ENCODE measurements at regions not wholly inside any gene's neighbourhood (a gene's known extent, or its start where the extent isn't known, plus 50 kb on each side); places are given as distances from the start of the nearest gene placed in this dataset.

- H3K27me3 ChIP-seq (ENCODE audit: control insufficient read depth in 2 of 2, insufficient read depth in 1 of 2, low read length in 1 of 2): no peaks in the 10 kb centered on the region
- WGBS: 92% methylated on average over 1 of the region's 1 CpG
- no peak overlapping the region for H3K4me3 ChIP-seq (ENCODE audit: low read length in 2 of 2)
- H3K4me1 ChIP-seq (ENCODE audit: control insufficient read depth in 2 of 2, insufficient read depth in 2 of 2, low read length in 2 of 2): no peaks in the 10 kb centered on the region
- DNase-seq (ENCODE audit: low read depth in 6 of 9, low spot score in 9 of 9): no peak
- H3K36me3 ChIP-seq (ENCODE audit: control insufficient read depth in 2 of 2, insufficient read depth in 2 of 2, low read length in 1 of 2): no peaks in the 10 kb centered on the region
- no peak overlapping the region for H3K27ac ChIP-seq (ENCODE audit: low read depth in 1 of 2, low read length in 1 of 2)
- no peaks in the 10 kb centered on the region for H3K9me3 ChIP-seq (ENCODE audit: control insufficient read depth in 2 of 2, insufficient read depth in 1 of 2, low read length in 1 of 2)
Observed at GRCh38 chr2:133951209-133951608, 302.7 kb upstream of the MGAT5 start.

GRCh38 chr2:133952420-133952819, 301.5 kb upstream of the MGAT5 start:
- no peaks in the 10 kb centered on the region for H3K4me1 ChIP-seq (ENCODE audit: control insufficient read depth in 2 of 2, insufficient read depth in 2 of 2, low read length in 2 of 2)
- no peak overlapping the region for H3K4me3 ChIP-seq (ENCODE audit: low read length in 2 of 2)
- no peaks in the 10 kb centered on the region for H3K36me3 ChIP-seq (ENCODE audit: control insufficient read depth in 2 of 2, insufficient read depth in 2 of 2, low read length in 1 of 2)
- no peak overlapping the region for H3K27ac ChIP-seq (ENCODE audit: low read depth in 1 of 2, low read length in 1 of 2)
- no peaks in the 10 kb centered on the region for H3K27me3 ChIP-seq (ENCODE audit: control insufficient read depth in 2 of 2, insufficient read depth in 1 of 2, low read length in 1 of 2)
- WGBS: 85% methylated on average over 2 of the region's 2 CpGs
- no peak for DNase-seq (ENCODE audit: low read depth in 6 of 9, low spot score in 9 of 9)
- no peaks in the 10 kb centered on the region for H3K9me3 ChIP-seq (ENCODE audit: control insufficient read depth in 2 of 2, insufficient read depth in 1 of 2, low read length in 1 of 2)

- H3K36me3 ChIP-seq (ENCODE audit: control insufficient read depth in 2 of 2, insufficient read depth in 2 of 2, low read length in 1 of 2): no peaks in the 10 kb centered on the region
- no peak for DNase-seq (ENCODE audit: low read depth in 6 of 9, low spot score in 9 of 9)
- H3K9me3 ChIP-seq (ENCODE audit: control insufficient read depth in 2 of 2, insufficient read depth in 1 of 2, low read length in 1 of 2): no peaks in the 10 kb centered on the region
- H3K27me3 ChIP-seq (ENCODE audit: control insufficient read depth in 2 of 2, insufficient read depth in 1 of 2, low read length in 1 of 2): no peaks in the 10 kb centered on the region
- no peaks in the 10 kb centered on the region for H3K4me1 ChIP-seq (ENCODE audit: control insufficient read depth in 2 of 2, insufficient read depth in 2 of 2, low read length in 2 of 2)
- no peak overlapping the region for H3K27ac ChIP-seq (ENCODE audit: low read depth in 1 of 2, low read length in 1 of 2)
- WGBS: 90% methylated on average over 4 of the region's 4 CpGs
- no peak overlapping the region for H3K4me3 ChIP-seq (ENCODE audit: low read length in 2 of 2)
Observed at GRCh38 chr2:133952896-133953295, 301.0 kb upstream of the MGAT5 start.

- no peaks in the 10 kb centered on the region for H3K36me3 ChIP-seq (ENCODE audit: control insufficient read depth in 2 of 2, insufficient read depth in 2 of 2, low read length in 1 of 2)
- no peaks in the 10 kb centered on the region for H3K9me3 ChIP-seq (ENCODE audit: control insufficient read depth in 2 of 2, insufficient read depth in 1 of 2, low read length in 1 of 2)
- WGBS: 84% methylated on average over 4 of the region's 4 CpGs
- H3K4me3 ChIP-seq (ENCODE audit: low read length in 2 of 2): no peak overlapping the region
- no peak for DNase-seq (ENCODE audit: low read depth in 6 of 9, low spot score in 9 of 9)
- no peaks in the 10 kb centered on the region for H3K4me1 ChIP-seq (ENCODE audit: control insufficient read depth in 2 of 2, insufficient read depth in 2 of 2, low read length in 2 of 2)
- no peak overlapping the region for H3K27ac ChIP-seq (ENCODE audit: low read depth in 1 of 2, low read length in 1 of 2)
- no peaks in the 10 kb centered on the region for H3K27me3 ChIP-seq (ENCODE audit: control insufficient read depth in 2 of 2, insufficient read depth in 1 of 2, low read length in 1 of 2)
Observed at GRCh38 chr2:133953524-133953923, 300.3 kb upstream of the MGAT5 start.

- 77% methylated on average over 1 of the region's 1 CpG for WGBS
- Histone ChIP-seq H3K27me3 (ENCODE audit: control insufficient read depth in 2 of 2, insufficient read depth in 1 of 2, low read length in 1 of 2) (no peaks in the 10 kb centered on the region), H3K4me3 (ENCODE audit: low read length in 2 of 2) (no peak overlapping the region), H3K4me1 (ENCODE audit: control insufficient read depth in 2 of 2, insufficient read depth in 2 of 2, low read length in 2 of 2) (no peaks in the 10 kb centered on the region), H3K36me3 (ENCODE audit: control insufficient read depth in 2 of 2, insufficient read depth in 2 of 2, low read length in 1 of 2) (no peaks in the 10 kb centered on the region), H3K9me3 (ENCODE audit: control insufficient read depth in 2 of 2, insufficient read depth in 1 of 2, low read length in 1 of 2) (no peaks in the 10 kb centered on the region), H3K27ac (ENCODE audit: low read depth in 1 of 2, low read length in 1 of 2) (no peak overlapping the region)
- no peak for DNase-seq (ENCODE audit: low read depth in 6 of 9, low spot score in 9 of 9)
Observed at GRCh38 chr2:133954636-133955035, 299.2 kb upstream of the MGAT5 start.

- H3K27me3 ChIP-seq (ENCODE audit: control insufficient read depth in 2 of 2, insufficient read depth in 1 of 2, low read length in 1 of 2): no peaks in the 10 kb centered on the region
- no peaks in the 10 kb centered on the region for H3K36me3 ChIP-seq (ENCODE audit: control insufficient read depth in 2 of 2, insufficient read depth in 2 of 2, low read length in 1 of 2)
- H3K4me3 ChIP-seq (ENCODE audit: low read length in 2 of 2): no peak overlapping the region
- H3K27ac ChIP-seq (ENCODE audit: low read depth in 1 of 2, low read length in 1 of 2): no peak overlapping the region
- no peaks in the 10 kb centered on the region for H3K9me3 ChIP-seq (ENCODE audit: control insufficient read depth in 2 of 2, insufficient read depth in 1 of 2, low read length in 1 of 2)
- WGBS: 65% methylated on average over 3 of the region's 3 CpGs
- no peaks in the 10 kb centered on the region for H3K4me1 ChIP-seq (ENCODE audit: control insufficient read depth in 2 of 2, insufficient read depth in 2 of 2, low read length in 2 of 2)
- DNase-seq (ENCODE audit: low read depth in 6 of 9, low spot score in 9 of 9): no peak
Observed at GRCh38 chr2:133955169-133955568, 298.7 kb upstream of the MGAT5 start.

- H3K27ac ChIP-seq (ENCODE audit: low read depth in 1 of 2, low read length in 1 of 2): no peak overlapping the region
- WGBS: 36% methylated on average over 4 of the region's 4 CpGs
- H3K27me3 ChIP-seq (ENCODE audit: control insufficient read depth in 2 of 2, insufficient read depth in 1 of 2, low read length in 1 of 2): no peaks in the 10 kb centered on the region
- H3K9me3 ChIP-seq (ENCODE audit: control insufficient read depth in 2 of 2, insufficient read depth in 1 of 2, low read length in 1 of 2): no peaks in the 10 kb centered on the region
- no peaks in the 10 kb centered on the region for H3K36me3 ChIP-seq (ENCODE audit: control insufficient read depth in 2 of 2, insufficient read depth in 2 of 2, low read length in 1 of 2)
- H3K4me3 ChIP-seq (ENCODE audit: low read length in 2 of 2): no peak overlapping the region
- H3K4me1 ChIP-seq (ENCODE audit: control insufficient read depth in 2 of 2, insufficient read depth in 2 of 2, low read length in 2 of 2): no peaks in the 10 kb centered on the region
- DNase-seq (ENCODE audit: low read depth in 6 of 9, low spot score in 9 of 9): no peak
Observed at GRCh38 chr2:133956434-133956935, 297.4 kb upstream of the MGAT5 start.

GRCh38 chr2:133957724-133958480, 296.0 kb upstream of the MGAT5 start:
- DNase-seq (ENCODE audit: low read depth in 6 of 9, low spot score in 9 of 9): no peak
- H3K27me3 ChIP-seq (ENCODE audit: control insufficient read depth in 2 of 2, insufficient read depth in 1 of 2, low read length in 1 of 2): no peaks in the 10 kb centered on the region
- H3K27ac ChIP-seq (ENCODE audit: low read depth in 1 of 2, low read length in 1 of 2): no peak overlapping the region
- 67% methylated on average over 6 of the region's 6 CpGs for WGBS
- no peak overlapping the region for H3K4me3 ChIP-seq (ENCODE audit: low read length in 2 of 2)
- H3K9me3 ChIP-seq (ENCODE audit: control insufficient read depth in 2 of 2, insufficient read depth in 1 of 2, low read length in 1 of 2): no peaks in the 10 kb centered on the region
- no peaks in the 10 kb centered on the region for H3K4me1 ChIP-seq (ENCODE audit: control insufficient read depth in 2 of 2, insufficient read depth in 2 of 2, low read length in 2 of 2)
- H3K36me3 ChIP-seq (ENCODE audit: control insufficient read depth in 2 of 2, insufficient read depth in 2 of 2, low read length in 1 of 2): no peaks in the 10 kb centered on the region

GRCh38 chr2:133959066-133959465, 294.8 kb upstream of the MGAT5 start:
- H3K27ac ChIP-seq (ENCODE audit: low read depth in 1 of 2, low read length in 1 of 2): no peak overlapping the region
- DNase-seq (ENCODE audit: low read depth in 6 of 9, low spot score in 9 of 9): no peak
- no peaks in the 10 kb centered on the region for H3K4me1 ChIP-seq (ENCODE audit: control insufficient read depth in 2 of 2, insufficient read depth in 2 of 2, low read length in 2 of 2)
- H3K9me3 ChIP-seq (ENCODE audit: control insufficient read depth in 2 of 2, insufficient read depth in 1 of 2, low read length in 1 of 2): no peaks in the 10 kb centered on the region
- WGBS: 80% methylated on average over 1 of the region's 1 CpG
- no peaks in the 10 kb centered on the region for H3K27me3 ChIP-seq (ENCODE audit: control insufficient read depth in 2 of 2, insufficient read depth in 1 of 2, low read length in 1 of 2)
- no peak overlapping the region for H3K4me3 ChIP-seq (ENCODE audit: low read length in 2 of 2)
- H3K36me3 ChIP-seq (ENCODE audit: control insufficient read depth in 2 of 2, insufficient read depth in 2 of 2, low read length in 1 of 2): no peaks in the 10 kb centered on the region
